Prostate gland (tissue), 2 donors: ENCODE measurements at regions not wholly inside any gene's neighbourhood (a gene's known extent, or its start where the extent isn't known, plus 50 kb on each side); places are given as distances from the start of the nearest gene placed in this dataset.

Source experiments
- DNase-seq: peaks from one replicate; pipeline ENCODE4 v3.0.0-alpha.2; 2019; ENCODE audit warnings: low spot score
- H3K27ac ChIP-seq, 2 donors: fragments of 200-600 bp; sonication (generic); 2 replicates each; pipeline ENCODE4 v1.5.1; 2017 to 2019
- H3K27me3 ChIP-seq: fragments of 200-600 bp; sonication (generic); replicated peaks from 2 replicates; pipeline ENCODE4 v1.5.1; 2019; ENCODE audit not compliant: insufficient read depth
- H3K36me3 ChIP-seq, 2 donors: fragments of 200-600 bp; sonication (generic); 1 replicate in 1 of 2; 2 replicates in 1 of 2; pipeline versions ENCODE4 v1.5.1 to v1.8.1; 2017 to 2019
- H3K4me1 ChIP-seq: fragments of 200-600 bp; sonication (generic); replicated peaks from 2 replicates; pipeline ENCODE4 v1.5.1; 2019
- H3K4me3 ChIP-seq, 2 donors: fragments of 200-600 bp; sonication (generic); 2 replicates each; pipeline ENCODE4 v1.5.1; 2017 to 2019
- H3K9me3 ChIP-seq: fragments of 200-600 bp; sonication (generic); 2 replicates; pipeline ENCODE4 v1.5.1; 2017
- CTCF ChIP-seq, 4 experiments: fragments of 200-600 bp in 2 of 4; fragments of 450-650 bp in 2 of 4; sonication (generic) in 2 of 4; IDR thresholded peaks; 1 replicate in 3 of 4; 2 replicates in 1 of 4; pipeline ENCODE4 v1.5.1; 2016 to 2019; ENCODE audit warnings: antibody characterized with exemption in 4 of 4, mild to moderate bottlenecking in 2 of 4, moderate library complexity in 2 of 4
- POLR2A ChIP-seq: fragments of 450-650 bp; IDR thresholded peaks from one replicate; pipeline ENCODE4 v1.6.1; 2016; ENCODE audit warnings: antibody characterized with exemption, mild to moderate bottlenecking
- POLR2AphosphoS5 ChIP-seq: sonication (generic); formaldehyde crosslinking; IDR thresholded peaks from one replicate; pipeline ENCODE4 v1.6.1; 2017; ENCODE audit warnings: antibody characterized with exemption
- WGBS: methylation state at CpG from one replicate; pipeline ENCODE4 v1.1.5; 2018; 5-methylcytosine and 5-hydroxymethylcytosine counted together
- intact Hi-C: fragments of 100-400 bp; cut with DNase I; formaldehyde crosslinking; loops from one replicate; pipeline ENCODE4 v1.14.2; 2022

- H3K9me3 ChIP-seq, result no peaks in the 10 kb centered on the region
- no peak overlapping the region for H3K4me3 ChIP-seq
- no peaks in the 10 kb centered on the region for H3K36me3 ChIP-seq
- no peak for DNase-seq
- no peaks in the 10 kb centered on the region for H3K27me3 ChIP-seq
- no peak overlapping the region for H3K27ac ChIP-seq
- 38% methylated on average over 5 of the region's 5 CpGs for WGBS
- intact Hi-C loops, result no loop called here
- no peak for TF ChIP-seq POLR2AphosphoS5
- no peaks in the 10 kb centered on the region for H3K4me1 ChIP-seq
These were observed 294.4 kb downstream of the GPAT3 start for GRCh38 chr4:83830138-83830888.

GRCh38 chr4:83828601-83829000, 292.7 kb downstream of the GPAT3 start:
- Histone ChIP-seq H3K4me1 (no peaks in the 10 kb centered on the region), H3K27ac (no peak overlapping the region), H3K9me3 (no peaks in the 10 kb centered on the region), H3K36me3 (no peaks in the 10 kb centered on the region), H3K4me3 (no peak overlapping the region), H3K27me3 (no peaks in the 10 kb centered on the region)
- no peak for DNase-seq
- TF ChIP-seq POLR2AphosphoS5, result no peak
- TF ChIP-seq CTCF (IDR thresholded peaks at IDR 0.05), result no peak
- no peak for TF ChIP-seq POLR2A
- intact Hi-C loops, result no loop called here
- 46% methylated on average over 2 of the region's 2 CpGs for WGBS

GRCh38 chr4:83821493-83821892, 285.6 kb downstream of the GPAT3 start:
- Histone ChIP-seq H3K4me1 (no peaks in the 10 kb centered on the region), H3K27me3 (no peaks in the 10 kb centered on the region), H3K4me3 (no peak overlapping the region), H3K27ac (no peak overlapping the region), H3K9me3 (no peaks in the 10 kb centered on the region), H3K36me3 (no peaks in the 10 kb centered on the region)
- no peak for TF ChIP-seq CTCF (IDR thresholded peaks at IDR 0.05)
- no peak for TF ChIP-seq POLR2A
- no peak for TF ChIP-seq POLR2AphosphoS5
- DNase-seq, result no peak
- intact Hi-C loops, result no loop called here

- Histone ChIP-seq H3K27me3 (no peaks in the 10 kb centered on the region), H3K27ac (no peak overlapping the region), H3K36me3 (no peaks in the 10 kb centered on the region), H3K4me1 (no peaks in the 10 kb centered on the region), H3K9me3 (no peaks in the 10 kb centered on the region), H3K4me3 (no peak overlapping the region)
- TF ChIP-seq CTCF (IDR thresholded peaks at IDR 0.05) (no peak), POLR2A (no peak), POLR2AphosphoS5 (no peak)
- DNase-seq, result no peak
- 83% methylated on average over 1 of the region's 1 CpG for WGBS
- intact Hi-C loops, result no loop called here
These were observed 283.7 kb downstream of the GPAT3 start for GRCh38 chr4:83819582-83819981.

GRCh38 chr4:83810428-83810827, 274.5 kb downstream of the GPAT3 start:
- intact Hi-C loops, result no loop called here
- DNase-seq, result no peak
- no peaks in the 10 kb centered on the region for H3K9me3 ChIP-seq
- H3K4me1 ChIP-seq, result no peaks in the 10 kb centered on the region
- H3K36me3 ChIP-seq, result no peaks in the 10 kb centered on the region
- no peak for TF ChIP-seq POLR2A
- TF ChIP-seq CTCF (IDR thresholded peaks at IDR 0.05), result no peak
- no peak for TF ChIP-seq POLR2AphosphoS5
- H3K27ac ChIP-seq, result no peak overlapping the region
- H3K27me3 ChIP-seq, result no peaks in the 10 kb centered on the region
- 65% methylated on average over 1 of the region's 1 CpG for WGBS
- H3K4me3 ChIP-seq, result no peak overlapping the region
